Sigmoid colon (tissue), 6 donors: ENCODE measurements at regions not wholly inside any gene's neighbourhood (a gene's known extent, or its start where the extent isn't known, plus 50 kb on each side); places are given as distances from the start of the nearest gene placed in this dataset.

Experiments used
- DNase-seq: peaks from one replicate; pipeline ENCODE4 v3.0.0-alpha.2; 2019
- H3K27ac ChIP-seq, 4 donors: fragments of 200-600 bp; sonication (generic); one replicate each; pipeline ENCODE4 v1.5.1; 2016 to 2019; ENCODE audit warnings: mild to moderate bottlenecking in 1 of 4
- H3K27me3 ChIP-seq, 3 donors: fragments of 200-600 bp; sonication (generic); one replicate each; pipeline ENCODE4 v1.5.1; 2019; ENCODE audit warnings: mild to moderate bottlenecking in 1 of 3
- H3K36me3 ChIP-seq, 4 donors: fragments of 200-600 bp; sonication (generic); one replicate each; pipeline ENCODE4 v1.5.1; 2016 to 2019
- H3K4me1 ChIP-seq, 4 donors: fragments of 200-600 bp; sonication (generic); one replicate each; pipeline ENCODE4 v1.5.1; 2017 to 2019
- H3K4me3 ChIP-seq, 4 donors: fragments of 200-600 bp; sonication (generic); one replicate each; pipeline ENCODE4 v1.5.1; 2017 to 2019; ENCODE audit warnings: mild to moderate bottlenecking in 2 of 4, moderate library complexity in 1 of 4
- H3K9me3 ChIP-seq, 4 donors: fragments of 200-600 bp in 3 of 4; sonication (generic) in 3 of 4; one replicate each; pipeline versions ENCODE4 v1.5.1 to v1.6.1; 2013 to 2019
- CTCF ChIP-seq, 4 experiments: fragments of 450-650 bp in 3 of 4; fragments of 200-600 bp in 1 of 4; IDR thresholded peaks; one replicate each; pipeline ENCODE4 v1.5.1; 2016 to 2019; ENCODE audit warnings: antibody characterized with exemption in 4 of 4, mild to moderate bottlenecking in 3 of 4, moderate library complexity in 2 of 4
- EP300 ChIP-seq, 4 donors: sonication (generic); formaldehyde crosslinking; IDR thresholded peaks; one replicate each; pipeline ENCODE4 v1.6.1; 2017; ENCODE audit warnings: antibody characterized with exemption in 4 of 4
- POLR2A ChIP-seq, 2 donors: fragments of 450-650 bp; IDR thresholded peaks; one replicate each; pipeline ENCODE4 v1.6.1; 2016; ENCODE audit warnings: antibody characterized with exemption in 2 of 2, mild to moderate bottlenecking in 2 of 2, moderate library complexity in 2 of 2
- POLR2AphosphoS5 ChIP-seq, 4 donors: sonication (generic); formaldehyde crosslinking; IDR thresholded peaks; one replicate each; pipeline ENCODE4 v1.6.1; 2017; ENCODE audit warnings: antibody characterized with exemption in 4 of 4
- WGBS, 2 donors: extraction: QIAGEN DNeasy Blood & Tissue Kit; methylation state at CpG; one replicate each; pipeline ENCODE4 v1.1.7; 2013; 5-methylcytosine and 5-hydroxymethylcytosine counted together
- intact Hi-C: fragments of 100-400 bp; cut with DNase I; formaldehyde crosslinking; loops from one replicate; pipeline ENCODE4 v1.15.1; 2023
- donor health status: healthy with polysubstance abuse.
- donor health status: healthy.

- intact Hi-C loops = no loop called here
- no peak overlapping the region for H3K4me3 ChIP-seq
- TF ChIP-seq EP300 (IDR thresholded peaks at IDR 0.05) = no peak
- TF ChIP-seq POLR2A (IDR thresholded peaks at IDR 0.05) = no peak
- TF ChIP-seq CTCF (IDR thresholded peaks at IDR 0.05) = no peak
- no peak for TF ChIP-seq POLR2AphosphoS5 (IDR thresholded peaks at IDR 0.05)
Measured at GRCh38 chr7:56578612-56579011, 462.4 kb upstream of the NUPR2 start.

GRCh38 chr7:56570968-56571367, 454.8 kb upstream of the NUPR2 start:
- Histone ChIP-seq H3K4me1 (no peaks in the 10 kb centered on the region), H3K27ac (no peak overlapping the region), H3K4me3 (no peak overlapping the region), H3K9me3 (peaks cover 0 to 8% (median 0%) of the 10 kb centered on the region in 4 donors), H3K27me3 (no peaks in the 10 kb centered on the region), H3K36me3 (no peaks in the 10 kb centered on the region)
- intact Hi-C loops = no loop called here
- TF ChIP-seq EP300 (IDR thresholded peaks at IDR 0.05) = no peak
- TF ChIP-seq POLR2AphosphoS5 (IDR thresholded peaks at IDR 0.05) = no peak
- TF ChIP-seq CTCF (IDR thresholded peaks at IDR 0.05) = no peak
- TF ChIP-seq POLR2A (IDR thresholded peaks at IDR 0.05) = no peak
- WGBS, 2 donors = 66 to 70% methylated on average over 1 of the region's 1 CpG
- DNase-seq = no peak

More at GRCh38 chr7:56578612-56579011, 462.4 kb upstream of the NUPR2 start:
- H3K27ac ChIP-seq = no peak overlapping the region
- no peak for DNase-seq
- H3K9me3 ChIP-seq = peaks cover 0 to 7% (median 0%) of the 10 kb centered on the region in 4 donors
- 36 to 39% methylated on average over 2 of the region's 2 CpGs for WGBS, 2 donors
- H3K27me3 ChIP-seq = no peaks in the 10 kb centered on the region
- no peaks in the 10 kb centered on the region for H3K4me1 ChIP-seq
- H3K36me3 ChIP-seq = no peaks in the 10 kb centered on the region

GRCh38 chr7:56538541-56539429, 422.6 kb upstream of the NUPR2 start:
- Histone ChIP-seq H3K4me3 (peak overlapping the region in 2 of 4 donors; percentile 34 to 35), H3K27ac (no peak overlapping the region), H3K9me3 (peaks cover 0 to 27% (median under 1%) of the 10 kb centered on the region in 4 donors), H3K27me3 (no peaks in the 10 kb centered on the region), H3K4me1 (no peaks in the 10 kb centered on the region), H3K36me3 (no peaks in the 10 kb centered on the region)
- 61 to 74% methylated on average over 37 of the region's 37 CpGs for WGBS, 2 donors
- no peak for DNase-seq
- intact Hi-C loops = no loop called here
- TF ChIP-seq POLR2AphosphoS5 (IDR thresholded peaks at IDR 0.05) (no peak), CTCF (IDR thresholded peaks at IDR 0.05) (no peak), POLR2A (IDR thresholded peaks at IDR 0.05) (no peak), EP300 (IDR thresholded peaks at IDR 0.05) (no peak)

GRCh38 chr7:56537952-56538351, 421.7 kb upstream of the NUPR2 start:
- Histone ChIP-seq H3K27ac (peak overlapping the region in 1 of 4 donors; percentile 21), H3K4me3 (peak overlapping the region in 3 of 4 donors; percentile 14 to 35 (median 34)), H3K36me3 (no peaks in the 10 kb centered on the region), H3K27me3 (no peaks in the 10 kb centered on the region), H3K9me3 (peaks cover 0 to 27% (median under 1%) of the 10 kb centered on the region in 4 donors), H3K4me1 (no peaks in the 10 kb centered on the region)
- TF ChIP-seq POLR2AphosphoS5 (IDR thresholded peaks at IDR 0.05) (no peak), CTCF (IDR thresholded peaks at IDR 0.05) (no peak), EP300 (IDR thresholded peaks at IDR 0.05) (no peak), POLR2A (IDR thresholded peaks at IDR 0.05) (no peak)
- intact Hi-C loops = no loop called here
- WGBS, 2 donors = 45 to 51% methylated on average over 19 of the region's 19 CpGs
- DNase-seq = no peak
